ENCODE measurements at regions not wholly inside any gene's neighbourhood (a gene's known extent, or its start where the extent isn't known, plus 50 kb on each side); places are given as distances from the start of the nearest gene placed in this dataset.

- TF ChIP-seq CTCF (IDR thresholded peaks at IDR 0.05) (no peak), POLR2A (IDR thresholded peaks at IDR 0.05) (no peak)
Measured at GRCh38 chr2:17311106-17311619, 207.1 kb downstream of the RAD51AP2 start.

Data from suprapubic skin (tissue), 3 donors.